AG09319 (cell line): ENCODE measurements at regions not wholly inside any gene's neighbourhood (a gene's known extent, or its start where the extent isn't known, plus 50 kb on each side); places are given as distances from the start of the nearest gene placed in this dataset.
A peak's percentile ranks its signal among the peaks of the same experiment; 100 is the strongest.

Experiments used
- DNase-seq: peaks from one replicate; pipeline ENCODE4 v3.0.0-alpha.2; 2010; ENCODE audit warnings: low read depth; ENCODE audit errors: extremely low read depth
- CTCF ChIP-seq: IDR thresholded peaks from 2 replicates; pipeline ENCODE4 v1.5.1; 2011; ENCODE audit warnings: low read depth, mild to moderate bottlenecking, inconsistent platforms, low read length, moderate library complexity

- no peak for TF ChIP-seq CTCF
- DNase-seq, result no peak
Measured at GRCh38 chr4:13982010-13982409, 354.5 kb upstream of the BOD1L1 start.

GRCh38 chr4:13983189-13983790 lies 355.8 kb upstream of the BOD1L1 start:
- no peak for TF ChIP-seq CTCF
- DNase-seq, result no peak

GRCh38 chr4:13984991-13985800 lies 357.7 kb upstream of the BOD1L1 start:
- no peak for DNase-seq
- TF ChIP-seq CTCF, result no peak

GRCh38 chr4:13985837-13986236 lies 358.3 kb upstream of the BOD1L1 start:
- DNase-seq, result no peak

GRCh38 chr4:13986548-13986947 lies 359.0 kb upstream of the BOD1L1 start:
- DNase-seq, result no peak
- TF ChIP-seq CTCF, result no peak

More at GRCh38 chr4:13985837-13986236, 358.3 kb upstream of the BOD1L1 start:
- no peak for TF ChIP-seq CTCF

GRCh38 chr4:13988353-13989305 lies 361.1 kb upstream of the BOD1L1 start:
- DNase-seq, result peak; percentile 86
- TF ChIP-seq CTCF, result no peak
